Activated naive CD4-positive, alpha-beta T cell treated with anti-CD3 and anti-CD28 coated beads, Interleukin-2, amount 50 U/mL, for 24 hours (primary cell): ENCODE measurements at regions not wholly inside any gene's neighbourhood (a gene's known extent, or its start where the extent isn't known, plus 50 kb on each side); places are given as distances from the start of the nearest gene placed in this dataset.
"Not testable (repeated sequence)": the region's sequence is repeated elsewhere in the genome, so short reads cannot be mapped to it uniquely, and the experiment has no call there.

Experiments
- H3K27ac Mint-ChIP-seq: one replicate; pipeline ENCODE4 v1.8.0; 2021; ENCODE audit warnings: mild to moderate bottlenecking, mixed read lengths
- H3K27me3 Mint-ChIP-seq: one replicate; pipeline ENCODE4 v1.8.0; 2021; ENCODE audit warnings: mixed read lengths
- H3K36me3 Mint-ChIP-seq: one replicate; pipeline ENCODE4 v1.8.0; 2021; ENCODE audit warnings: mixed read lengths
- H3K4me1 Mint-ChIP-seq: one replicate; pipeline ENCODE4 v1.8.0; 2021; ENCODE audit warnings: mixed read lengths
- H3K4me3 Mint-ChIP-seq: one replicate; pipeline ENCODE4 v1.8.0; 2021; ENCODE audit warnings: mild to moderate bottlenecking, mixed read lengths
- H3K9me3 Mint-ChIP-seq: one replicate; pipeline ENCODE4 v1.8.0; 2021; ENCODE audit warnings: mixed read lengths

GRCh38 chr3:135368781-135369180 lies 573.7 kb downstream of the EPHB1 start:
- Mint-ChIP-seq H3K4me1 (no peaks in the 10 kb centered on the region), H3K9me3 (no peaks in the 10 kb centered on the region), H3K27me3 (no peaks in the 10 kb centered on the region), H3K4me3 (no peak overlapping the region), H3K36me3 (no peaks in the 10 kb centered on the region), H3K27ac (no peak overlapping the region)

GRCh38 chr3:135374571-135374970 lies 579.5 kb downstream of the EPHB1 start:
- Mint-ChIP-seq H3K9me3 (peaks cover 7% of the 10 kb centered on the region), H3K36me3 (no peaks in the 10 kb centered on the region), H3K4me1 (no peaks in the 10 kb centered on the region), H3K27me3 (no peaks in the 10 kb centered on the region), H3K27ac (no peak overlapping the region), H3K4me3 (no peak overlapping the region)

- Mint-ChIP-seq H3K27me3 (no peaks in the 10 kb centered on the region), H3K4me3 (no peak overlapping the region), H3K9me3 (no peaks in the 10 kb centered on the region), H3K4me1 (no peaks in the 10 kb centered on the region), H3K36me3 (no peaks in the 10 kb centered on the region), H3K27ac (no peak overlapping the region)
Observed at GRCh38 chr3:135382188-135382587, 583.3 kb upstream of the PPP2R3A start.

- Mint-ChIP-seq H3K4me1 (no peaks in the 10 kb centered on the region), H3K4me3 (no peak overlapping the region), H3K9me3 (no peaks in the 10 kb centered on the region), H3K27ac (no peak overlapping the region), H3K27me3 (no peaks in the 10 kb centered on the region), H3K36me3 (no peaks in the 10 kb centered on the region)
Observed at GRCh38 chr3:135382621-135383020, 582.9 kb upstream of the PPP2R3A start.

- H3K4me1 Mint-ChIP-seq = no peaks in the 10 kb centered on the region
- no peaks in the 10 kb centered on the region for H3K9me3 Mint-ChIP-seq
- no peaks in the 10 kb centered on the region for H3K36me3 Mint-ChIP-seq
- H3K27me3 Mint-ChIP-seq = no peaks in the 10 kb centered on the region
- no peak overlapping the region for H3K4me3 Mint-ChIP-seq
- H3K27ac Mint-ChIP-seq = no peak overlapping the region
Observed at GRCh38 chr3:135383301-135383700, 582.2 kb upstream of the PPP2R3A start.

GRCh38 chr3:135392151-135392550 lies 573.4 kb upstream of the PPP2R3A start:
- Mint-ChIP-seq H3K4me1 (no peaks in the 10 kb centered on the region), H3K27me3 (no peaks in the 10 kb centered on the region), H3K36me3 (no peaks in the 10 kb centered on the region), H3K4me3 (no peak overlapping the region), H3K27ac (no peak overlapping the region), H3K9me3 (peaks cover 9% of the 10 kb centered on the region)

- Mint-ChIP-seq H3K27me3 (no peaks in the 10 kb centered on the region), H3K27ac (no peak overlapping the region), H3K4me1 (no peaks in the 10 kb centered on the region), H3K9me3 (peaks cover 9% of the 10 kb centered on the region), H3K36me3 (no peaks in the 10 kb centered on the region), H3K4me3 (no peak overlapping the region)
Observed at GRCh38 chr3:135393159-135393558, 572.4 kb upstream of the PPP2R3A start.

GRCh38 chr3:135393898-135394525 lies 571.5 kb upstream of the PPP2R3A start:
- no peaks in the 10 kb centered on the region for H3K4me1 Mint-ChIP-seq
- peaks cover 15% of the 10 kb centered on the region for H3K9me3 Mint-ChIP-seq
- no peaks in the 10 kb centered on the region for H3K36me3 Mint-ChIP-seq
- H3K4me3 Mint-ChIP-seq = no peak overlapping the region
- no peaks in the 10 kb centered on the region for H3K27me3 Mint-ChIP-seq
- H3K27ac Mint-ChIP-seq = no peak overlapping the region

- Mint-ChIP-seq H3K27ac (no peak overlapping the region), H3K9me3 (no peaks in the 10 kb centered on the region), H3K4me1 (no peaks in the 10 kb centered on the region), H3K36me3 (no peaks in the 10 kb centered on the region), H3K4me3 (no peak overlapping the region), H3K27me3 (no peaks in the 10 kb centered on the region)
Observed at GRCh38 chr3:135412475-135412874, 553.1 kb upstream of the PPP2R3A start.

GRCh38 chr3:135416182-135416581 lies 549.3 kb upstream of the PPP2R3A start:
- no peaks in the 10 kb centered on the region for H3K36me3 Mint-ChIP-seq
- H3K9me3 Mint-ChIP-seq = no peaks in the 10 kb centered on the region
- H3K4me3 Mint-ChIP-seq = no peak overlapping the region
- no peaks in the 10 kb centered on the region for H3K4me1 Mint-ChIP-seq
- H3K27ac Mint-ChIP-seq = no peak overlapping the region
- no peaks in the 10 kb centered on the region for H3K27me3 Mint-ChIP-seq

GRCh38 chr3:135419155-135419554 lies 546.4 kb upstream of the PPP2R3A start:
- no peaks in the 10 kb centered on the region for H3K9me3 Mint-ChIP-seq
- no peak overlapping the region for H3K27ac Mint-ChIP-seq
- no peaks in the 10 kb centered on the region for H3K27me3 Mint-ChIP-seq
- H3K36me3 Mint-ChIP-seq = no peaks in the 10 kb centered on the region
- H3K4me1 Mint-ChIP-seq = no peaks in the 10 kb centered on the region
- no peak overlapping the region for H3K4me3 Mint-ChIP-seq

- Mint-ChIP-seq H3K27me3 (no peaks in the 10 kb centered on the region), H3K36me3 (no peaks in the 10 kb centered on the region), H3K4me1 (no peaks in the 10 kb centered on the region), H3K9me3 (peaks cover 5% of the 10 kb centered on the region), H3K27ac (no peak overlapping the region), H3K4me3 (no peak overlapping the region)
Observed at GRCh38 chr3:135426508-135426907, 539.0 kb upstream of the PPP2R3A start.

- Mint-ChIP-seq H3K4me3 (no peak overlapping the region), H3K9me3 (peaks cover 5% of the 10 kb centered on the region), H3K36me3 (no peaks in the 10 kb centered on the region), H3K27ac (no peak overlapping the region), H3K27me3 (no peaks in the 10 kb centered on the region), H3K4me1 (no peaks in the 10 kb centered on the region)
Observed at GRCh38 chr3:135432402-135432801, 533.1 kb upstream of the PPP2R3A start.

- H3K27ac Mint-ChIP-seq, H3K36me3 Mint-ChIP-seq, H3K4me3 Mint-ChIP-seq, H3K4me1 Mint-ChIP-seq, H3K27me3 Mint-ChIP-seq, H3K9me3 Mint-ChIP-seq: not testable (repeated sequence)
Observed at GRCh38 chr3:135438889-135439597, 526.5 kb upstream of the PPP2R3A start.

- H3K36me3 Mint-ChIP-seq, H3K27ac Mint-ChIP-seq, H3K27me3 Mint-ChIP-seq, H3K4me1 Mint-ChIP-seq, H3K9me3 Mint-ChIP-seq, H3K4me3 Mint-ChIP-seq: not testable (repeated sequence)
Observed at GRCh38 chr3:135439632-135440031, 525.9 kb upstream of the PPP2R3A start.

- no peak overlapping the region for H3K4me3 Mint-ChIP-seq
- H3K4me1 Mint-ChIP-seq = no peaks in the 10 kb centered on the region
- no peak overlapping the region for H3K27ac Mint-ChIP-seq
- H3K27me3 Mint-ChIP-seq = no peaks in the 10 kb centered on the region
- no peaks in the 10 kb centered on the region for H3K36me3 Mint-ChIP-seq
- H3K9me3 Mint-ChIP-seq = no peaks in the 10 kb centered on the region
Observed at GRCh38 chr3:135440233-135440632, 525.3 kb upstream of the PPP2R3A start.

- H3K36me3 Mint-ChIP-seq = no peaks in the 10 kb centered on the region
- H3K4me1 Mint-ChIP-seq = no peaks in the 10 kb centered on the region
- H3K9me3 Mint-ChIP-seq = no peaks in the 10 kb centered on the region
- no peak overlapping the region for H3K4me3 Mint-ChIP-seq
- H3K27ac Mint-ChIP-seq = no peak overlapping the region
- H3K27me3 Mint-ChIP-seq = no peaks in the 10 kb centered on the region
Observed at GRCh38 chr3:135440746-135441145, 524.8 kb upstream of the PPP2R3A start.
